HCT116 (cell line): ENCODE measurements at regions not wholly inside any gene's neighbourhood (a gene's known extent, or its start where the extent isn't known, plus 50 kb on each side); places are given as distances from the start of the nearest gene placed in this dataset.

ENCODE experiments used
- ATAC-seq: fragments of 200-7000 bp; cut with Tn5 transposase; 2 replicates; pipeline ENCODE4 v1.9.1; 2020; ENCODE audit warnings: mild to moderate bottlenecking, moderate library complexity
- BruUV-seq: library from RNA; stranded (reverse); fragments of 400-500 nt; replicated peaks from 2 replicates; lab custom pipeline; 2021; lab: Mats Ljungman, UMichigan
- CTCF ChIA-PET: fragments of 300-600 bp; sonication (Branson Sonifier 250); formaldehyde crosslinking; loops from one replicate; lab custom pipeline; 2021; ENCODE audit warnings: antibody characterized with exemption; lab: Charles Lee
- POLR2A ChIA-PET: fragments of 300-600, 350-600 bp; sonication (Branson Sonifier 250); formaldehyde crosslinking; loops from one replicate; lab custom pipeline; 2021; ENCODE audit warnings: antibody characterized with exemption; lab: Charles Lee
- RAD21 ChIA-PET, 2 experiments: fragments of 300-600 bp; sonication (Branson Sonifier 250); formaldehyde crosslinking; loops; one replicate each; lab custom pipeline; 2023; ENCODE audit warnings: low total read pairs in 2 of 2; ENCODE audit not compliant: uncharacterized antibody in 2 of 2, unreplicated experiment in 2 of 2, low non-redundant PET in 1 of 2; lab: Charles Lee
- DNase-seq: peaks from one replicate; pipeline ENCODE4 v3.0.0-alpha.2; 2010; ENCODE audit warnings: low read depth, low spot score
- H2AFZ ChIP-seq: fragments of 200-600 bp; shearing (Covaris generic), sonication (generic); 2 replicates; pipeline ENCODE4 v1.6.1; 2017; ENCODE audit warnings: low read depth, mixed run types, mixed read lengths, antibody characterized with exemption, low read length; ENCODE audit not compliant: poor library complexity, severe bottlenecking
- H3K27ac ChIP-seq: 2 replicates; pipeline ENCODE4 v1.5.1; 2012; ENCODE audit warnings: low read depth, low read length
- H3K27me3 ChIP-seq: fragments of 200-600 bp; sonication (generic); 2 replicates; pipeline ENCODE4 v1.6.1; 2016; ENCODE audit warnings: mixed run types, low read length, mixed read lengths; ENCODE audit not compliant: insufficient read depth
- H3K36me3 ChIP-seq, 2 experiments: fragments of 200-500 bp in 1 of 2; fragments of 200-600 bp in 1 of 2; sonication (Bioruptor generic) in 1 of 2; sonication (generic) in 1 of 2; 2 replicates each; pipeline versions ENCODE4 v1.5.1 to v1.6.1; 2014 to 2016; ENCODE audit warnings: low read length in 2 of 2, inconsistent platforms in 1 of 2, mixed read lengths in 1 of 2, mixed run types in 1 of 2; ENCODE audit not compliant: insufficient read depth in 2 of 2, control insufficient read depth in 1 of 2
- H3K4me1 ChIP-seq, 2 experiments: fragments of 200-600 bp in 1 of 2; sonication (generic) in 1 of 2; 2 replicates each; pipeline versions ENCODE4 v1.5.1 to v1.6.1; 2012 to 2017; ENCODE audit warnings: low read length in 2 of 2, inconsistent platforms in 1 of 2, mild to moderate bottlenecking in 1 of 2, mixed read lengths in 1 of 2, mixed run types in 1 of 2, moderate library complexity in 1 of 2; ENCODE audit not compliant: insufficient read depth in 2 of 2, control insufficient read depth in 1 of 2
- H3K4me2 ChIP-seq: fragments of 200-600 bp; sonication (generic); 2 replicates; pipeline ENCODE4 v1.6.1; 2017; ENCODE audit warnings: mixed run types, low read length, mixed read lengths
- H3K4me3 ChIP-seq, 2 experiments: fragments of 200-600 bp in 1 of 2; sonication (generic) in 1 of 2; replicated peaks in 1 of 2; 2 replicates each; pipeline ENCODE4 v1.5.1; 2011 to 2016; ENCODE audit warnings: low read length in 2 of 2, control low read depth in 1 of 2, low read depth in 1 of 2, mild to moderate bottlenecking in 1 of 2, mixed read lengths in 1 of 2, mixed run types in 1 of 2
- H3K79me2 ChIP-seq: fragments of 200-600 bp; sonication (generic); 2 replicates; pipeline ENCODE4 v1.6.1; 2017; ENCODE audit warnings: mild to moderate bottlenecking, mixed run types, low read length, moderate library complexity, mixed read lengths; ENCODE audit not compliant: insufficient read depth
- H3K9ac ChIP-seq: fragments of 200-600 bp; sonication (generic); 2 replicates; pipeline ENCODE4 v1.6.1; 2016; ENCODE audit warnings: low read length, mixed read lengths
- H3K9me2 ChIP-seq: fragments of 200-600 bp; sonication (generic), shearing (Covaris generic); 2 replicates; pipeline ENCODE4 v1.6.1; 2017; ENCODE audit warnings: mixed run types, mild to moderate bottlenecking, moderate library complexity; ENCODE audit not compliant: insufficient read depth
- H3K9me3 ChIP-seq, 2 experiments: fragments of 200-500 bp in 1 of 2; fragments of 200-600 bp in 1 of 2; sonication (Bioruptor generic) in 1 of 2; sonication (generic) in 1 of 2; 2 replicates each; pipeline ENCODE4 v1.6.1; 2014 to 2017; ENCODE audit warnings: low read length in 2 of 2, mixed read lengths in 2 of 2, inconsistent platforms in 1 of 2, low read depth in 1 of 2, mild to moderate bottlenecking in 1 of 2, mixed run types in 1 of 2, moderate library complexity in 1 of 2; ENCODE audit not compliant: control insufficient read depth in 1 of 2, insufficient read depth in 1 of 2
- H4K20me1 ChIP-seq: fragments of 200-600 bp; sonication (generic), shearing (Covaris generic); 2 replicates; pipeline ENCODE4 v1.6.1; 2017; ENCODE audit warnings: mixed run types, mild to moderate bottlenecking, moderate library complexity; ENCODE audit not compliant: insufficient read depth
- CEBPB ChIP-seq: IDR thresholded peaks from 2 replicates; pipeline ENCODE4 v1.6.1; 2012; ENCODE audit warnings: low read depth
- ELF1 ChIP-seq: IDR thresholded peaks from 2 replicates; pipeline ENCODE4 v1.6.1; 2012; ENCODE audit warnings: low read depth, borderline replicate concordance
- EZH2 ChIP-seq: fragments of 200-600 bp; sonication (generic); IDR thresholded peaks from 2 replicates; pipeline ENCODE4 v1.6.1; 2017; ENCODE audit warnings: antibody characterized with exemption, mixed run types
- FOSL1 ChIP-seq: IDR thresholded peaks from 2 replicates; pipeline ENCODE4 v1.6.1; 2012; ENCODE audit warnings: low read depth
- RAD21 ChIP-seq: IDR thresholded peaks from 2 replicates; pipeline ENCODE4 v1.6.1; 2012; ENCODE audit warnings: low read depth, mild to moderate bottlenecking
- SIN3A ChIP-seq: IDR thresholded peaks from 2 replicates; pipeline ENCODE4 v1.6.1; 2012; ENCODE audit warnings: low read depth
- ZBTB33 ChIP-seq: IDR thresholded peaks from 2 replicates; pipeline ENCODE4 v1.6.1; 2011; ENCODE audit warnings: mild to moderate bottlenecking, low read length, moderate library complexity; ENCODE audit not compliant: insufficient replicate concordance; ENCODE audit errors: extremely low read depth
- intact Hi-C: fragments of 100-400 bp; cut with micrococcal nuclease; formaldehyde crosslinking; loops from 2 replicates; pipeline ENCODE4 v1.10.0; 2022
- TF ChIP-seq, protein P1 (sequence below), 3 experiments: fragments of 200-600 bp in 1 of 3; sonication (generic) in 1 of 3; IDR thresholded peaks in 2 of 3; conservative IDR thresholded peaks in 1 of 3; 2 replicates each; pipeline ENCODE4 v1.5.1; 2012 to 2017; ENCODE audit warnings: low read depth in 2 of 3, low read length in 2 of 3, antibody characterized with exemption in 1 of 3, borderline replicate concordance in 1 of 3, control low read depth in 1 of 3, mild to moderate bottlenecking in 1 of 3, mixed read lengths in 1 of 3, mixed run types in 1 of 3, moderate library complexity in 1 of 3; ENCODE audit not compliant: insufficient read depth in 1 of 3

GRCh38 chr9:121560921-121561320 is 61.3 kb upstream of the GGTA1 start:
- Histone ChIP-seq H2AFZ (no peak overlapping the region), H3K9me3 (no peaks in the 10 kb centered on the region), H3K9ac (no peak overlapping the region), H3K79me2 (no peaks in the 10 kb centered on the region), H3K4me2 (no peak overlapping the region), H3K9me2 (no peaks in the 10 kb centered on the region), H3K4me1 (peaks cover 16 to 27% of the 10 kb centered on the region in 2 experiments), H3K27me3 (no peaks in the 10 kb centered on the region), H3K27ac (no peak overlapping the region), H4K20me1 (no peaks in the 10 kb centered on the region), H3K36me3 (no peaks in the 10 kb centered on the region), H3K4me3 (no peak overlapping the region)
- ATAC-seq: no peak
- ChIA-PET CTCF (interaction anchor here (2.0 kb wide), 2 partner anchors 15 to 63 kb away, joined by 5 to 11 read pairs; no protein-coding TSS in a partner anchor), POLR2A (interaction anchor here (1.3 kb wide), 1 partner anchor 38 kb away, joined by 3 read pairs; no protein-coding TSS in a partner anchor), RAD21 (no interaction called here)
- intact Hi-C loops: no loop called here
- no peak for DNase-seq
- TF ChIP-seq FOSL1 (no peak), EZH2 (no peak), CEBPB (no peak), RAD21 (no peak)
- no TSS peak for BruUV-seq

GRCh38 chr9:121561385-121562222 is 62.0 kb upstream of the GGTA1 start:
- ATAC-seq: no peak
- intact Hi-C loops: no loop called here
- Histone ChIP-seq H3K36me3 (no peaks in the 10 kb centered on the region), H4K20me1 (no peaks in the 10 kb centered on the region), H2AFZ (no peak overlapping the region), H3K79me2 (no peaks in the 10 kb centered on the region), H3K9me3 (no peaks in the 10 kb centered on the region), H3K4me3 (no peak overlapping the region), H3K4me1 (peaks cover 16 to 27% of the 10 kb centered on the region in 2 experiments), H3K27ac (no peak overlapping the region), H3K9ac (no peak overlapping the region), H3K4me2 (no peak overlapping the region), H3K27me3 (no peaks in the 10 kb centered on the region), H3K9me2 (no peaks in the 10 kb centered on the region)
- BruUV-seq: no TSS peak
- ChIA-PET CTCF (interaction anchor here (0.8 to 2.0 kb wide), 3 partner anchors 15 to 538 kb away, joined by 3 to 11 read pairs (median 5); no protein-coding TSS in a partner anchor), RAD21 (no interaction called here), POLR2A (interaction anchor here (1.3 kb wide), 1 partner anchor 38 kb away, joined by 3 read pairs; no protein-coding TSS in a partner anchor)
- no peak for TF ChIP-seq ZBTB33
- TF ChIP-seq ELF1: no peak
- no peak for TF ChIP-seq SIN3A
- TF ChIP-seq, protein P1, sequence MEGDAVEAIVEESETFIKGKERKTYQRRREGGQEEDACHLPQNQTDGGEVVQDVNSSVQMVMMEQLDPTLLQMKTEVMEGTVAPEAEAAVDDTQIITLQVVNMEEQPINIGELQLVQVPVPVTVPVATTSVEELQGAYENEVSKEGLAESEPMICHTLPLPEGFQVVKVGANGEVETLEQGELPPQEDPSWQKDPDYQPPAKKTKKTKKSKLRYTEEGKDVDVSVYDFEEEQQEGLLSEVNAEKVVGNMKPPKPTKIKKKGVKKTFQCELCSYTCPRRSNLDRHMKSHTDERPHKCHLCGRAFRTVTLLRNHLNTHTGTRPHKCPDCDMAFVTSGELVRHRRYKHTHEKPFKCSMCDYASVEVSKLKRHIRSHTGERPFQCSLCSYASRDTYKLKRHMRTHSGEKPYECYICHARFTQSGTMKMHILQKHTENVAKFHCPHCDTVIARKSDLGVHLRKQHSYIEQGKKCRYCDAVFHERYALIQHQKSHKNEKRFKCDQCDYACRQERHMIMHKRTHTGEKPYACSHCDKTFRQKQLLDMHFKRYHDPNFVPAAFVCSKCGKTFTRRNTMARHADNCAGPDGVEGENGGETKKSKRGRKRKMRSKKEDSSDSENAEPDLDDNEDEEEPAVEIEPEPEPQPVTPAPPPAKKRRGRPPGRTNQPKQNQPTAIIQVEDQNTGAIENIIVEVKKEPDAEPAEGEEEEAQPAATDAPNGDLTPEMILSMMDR (IDR thresholded peaks at IDR 0.05 in 2 of 3, conservative IDR thresholded peaks at IDR 0.05 in 1 of 3; ENCODE audit: borderline replicate concordance in 1 of 3, insufficient read depth in 1 of 3, low read depth in 2 of 3, low read length in 2 of 3): peak in 1 of 3 experiments; percentile 25; a peak in 2 of 6 replicates
- DNase-seq: no peak
